ENCODE measurements at regions not wholly inside any gene's neighbourhood (a gene's known extent, or its start where the extent isn't known, plus 50 kb on each side); places are given as distances from the start of the nearest gene placed in this dataset.

GRCh38 chr9:119086590-119086989 is 282.6 kb downstream of the BRINP1 start:
- no peak for DNase-seq (ENCODE audit: low read depth in 2 of 2)

GRCh38 chr9:119088002-119088547 is 281.2 kb downstream of the BRINP1 start:
- DNase-seq (ENCODE audit: low read depth in 2 of 2) = no peak

GRCh38 chr9:119091074-119091473 is 278.2 kb downstream of the BRINP1 start:
- DNase-seq (ENCODE audit: low read depth in 2 of 2) = no peak

GRCh38 chr9:119092125-119092524 is 277.1 kb downstream of the BRINP1 start:
- DNase-seq (ENCODE audit: low read depth in 2 of 2) = no peak

- no peak for DNase-seq (ENCODE audit: low read depth in 2 of 2)
Observed at GRCh38 chr9:119094086-119094485, 275.1 kb downstream of the BRINP1 start.

- no peak for DNase-seq (ENCODE audit: low read depth in 2 of 2)
Observed at GRCh38 chr9:119095072-119095471, 274.2 kb downstream of the BRINP1 start.

- no peak for DNase-seq (ENCODE audit: low read depth in 2 of 2)
Observed at GRCh38 chr9:119101048-119101447, 268.2 kb downstream of the BRINP1 start.

GRCh38 chr9:119114681-119115080 is 254.6 kb downstream of the BRINP1 start:
- DNase-seq (ENCODE audit: low read depth in 2 of 2) = no peak
